DMS 273 (cell line): ENCODE measurements at regions not wholly inside any gene's neighbourhood (a gene's known extent, or its start where the extent isn't known, plus 50 kb on each side); places are given as distances from the start of the nearest gene placed in this dataset.
"Not testable (repeated sequence)": the region's sequence is repeated elsewhere in the genome, so short reads cannot be mapped to it uniquely, and the experiment has no call there.

Experiments
- DNase-seq: peaks from one replicate; lab custom pipeline; 2025; ENCODE audit not compliant: unreplicated experiment; lab: John Stamatoyannopoulos, UW

GRCh38 chr15:88994286-88994685 lies 81.1 kb upstream of the MFGE8 start:
- no peak for DNase-seq

DNA sequence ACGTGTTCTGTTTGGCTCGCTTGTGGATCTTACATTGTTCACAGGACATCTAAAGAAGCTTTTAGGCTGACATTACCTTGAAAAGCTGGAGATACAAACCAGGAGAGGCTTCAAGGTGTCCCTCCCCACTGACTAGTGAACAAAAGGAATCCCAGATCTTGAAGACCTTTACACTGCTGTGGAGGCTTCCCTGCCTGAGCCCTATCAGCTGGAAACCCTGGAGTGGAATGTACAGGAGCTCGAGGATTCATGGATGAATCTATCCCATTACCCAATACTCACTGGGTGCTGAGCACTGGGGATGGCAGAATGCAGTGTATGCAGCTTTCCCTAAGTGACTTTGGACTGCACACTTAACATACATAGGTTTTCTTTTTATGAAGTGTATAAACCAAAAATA lies 82.3 kb upstream of the MFGE8 start:
- no peak for DNase-seq

DNA sequence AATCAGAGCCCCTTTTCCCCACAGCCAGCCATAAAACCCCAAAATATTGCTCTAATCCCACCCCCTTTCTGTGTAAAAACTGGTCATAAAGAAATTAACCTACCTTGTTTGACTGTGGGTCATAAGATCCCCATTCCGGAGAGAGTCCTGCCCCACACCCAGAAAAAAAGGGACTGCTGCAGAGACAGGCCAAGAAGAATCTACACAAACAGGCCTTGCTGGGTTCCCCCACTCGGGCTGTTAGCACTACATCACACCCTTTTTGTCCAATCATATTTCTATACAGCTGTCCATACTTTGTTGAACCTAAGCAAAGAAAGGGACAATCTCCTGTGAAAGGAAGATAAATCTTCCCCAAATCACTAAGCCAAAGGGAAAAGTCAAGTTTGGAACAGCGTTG lies 84.4 kb upstream of the MFGE8 start:
- no peak for DNase-seq

DNA sequence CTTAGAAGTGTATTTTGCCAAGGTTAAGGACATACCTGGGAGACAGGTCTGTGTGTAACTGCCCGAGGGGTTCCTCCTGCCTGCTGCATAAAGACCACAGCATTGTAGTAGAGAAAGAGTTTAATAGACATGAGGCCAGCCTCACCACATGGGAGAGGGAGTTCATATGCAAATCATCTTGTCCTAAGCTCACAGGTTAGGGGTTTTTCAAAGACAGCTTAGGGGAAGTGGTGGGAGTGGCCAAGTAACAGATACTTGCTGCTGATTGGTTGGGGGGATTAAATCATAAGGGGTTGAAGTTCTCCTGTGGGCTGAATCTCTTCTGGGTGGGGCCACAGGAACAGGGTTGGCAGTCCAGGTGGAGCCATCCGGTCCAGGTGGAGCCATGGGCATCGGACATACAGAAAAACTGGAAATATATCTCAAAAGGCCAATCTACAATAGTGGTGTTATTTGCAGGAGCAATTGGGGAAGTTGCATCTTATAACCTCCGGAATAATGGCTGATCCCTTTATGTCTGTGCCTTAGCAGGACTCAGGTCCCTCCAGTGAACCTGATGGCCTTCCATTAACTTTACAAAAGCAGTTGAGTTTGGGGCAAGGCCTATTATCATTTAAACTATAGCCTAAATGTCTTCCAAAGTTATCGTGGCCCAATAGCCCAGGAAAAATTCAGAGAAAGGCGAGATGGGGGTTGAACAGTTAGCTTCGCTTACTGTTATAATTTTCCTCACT lies 86.0 kb upstream of the MFGE8 start:
- no peak for DNase-seq

DNA sequence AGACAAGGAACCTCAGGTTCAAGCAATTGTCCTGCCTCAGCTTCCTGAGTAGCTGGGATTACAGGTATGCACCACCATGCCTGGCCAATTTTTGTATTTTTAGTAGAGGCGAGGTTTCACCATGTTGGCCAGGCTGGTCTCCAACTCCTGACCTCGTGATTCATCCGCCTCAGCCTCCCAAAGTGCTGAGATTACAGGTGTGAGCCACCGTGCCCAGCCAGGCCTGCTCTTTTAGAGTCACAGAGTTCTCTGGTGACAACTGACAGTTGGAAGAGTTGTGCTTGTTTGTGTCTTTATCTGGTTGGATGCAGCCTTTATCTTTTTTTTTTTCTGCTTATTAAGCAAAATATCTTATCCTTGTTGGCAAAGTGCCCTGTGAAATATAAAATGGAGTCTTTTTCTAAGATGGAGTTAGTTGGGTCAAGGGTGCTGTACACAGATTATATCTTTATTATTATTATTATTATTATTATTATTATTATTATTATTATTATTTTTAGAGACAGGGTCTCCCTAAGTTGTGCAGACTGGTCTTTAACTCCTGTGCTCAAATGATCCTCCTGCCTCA lies 86.5 kb upstream of the ABHD2 start:
- DNase-seq = not testable (repeated sequence)

DNA sequence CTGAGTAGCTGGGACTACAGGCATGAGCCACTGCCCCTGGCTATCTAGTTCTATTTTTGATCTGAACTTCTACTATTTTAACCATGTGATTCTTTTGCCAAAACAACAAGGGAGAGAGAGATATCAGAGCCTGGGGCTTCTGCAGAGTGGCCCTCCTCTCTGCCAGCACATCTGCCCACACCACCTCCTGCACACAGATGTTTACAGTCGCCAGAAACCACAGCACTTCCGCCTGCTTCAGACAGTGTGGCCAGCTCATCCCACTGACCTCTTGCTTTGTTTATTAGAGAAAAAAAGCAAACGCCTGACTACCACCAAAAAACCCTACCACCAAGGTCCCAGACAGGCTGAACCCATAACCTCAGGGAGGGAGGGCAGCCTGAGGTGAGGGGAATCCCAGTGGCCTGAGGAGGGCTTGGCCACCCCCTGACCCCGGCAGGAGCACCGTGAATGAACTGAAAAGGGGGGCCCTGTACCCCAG lies 85.9 kb upstream of the ABHD2 start:
- no peak for DNase-seq

DNA sequence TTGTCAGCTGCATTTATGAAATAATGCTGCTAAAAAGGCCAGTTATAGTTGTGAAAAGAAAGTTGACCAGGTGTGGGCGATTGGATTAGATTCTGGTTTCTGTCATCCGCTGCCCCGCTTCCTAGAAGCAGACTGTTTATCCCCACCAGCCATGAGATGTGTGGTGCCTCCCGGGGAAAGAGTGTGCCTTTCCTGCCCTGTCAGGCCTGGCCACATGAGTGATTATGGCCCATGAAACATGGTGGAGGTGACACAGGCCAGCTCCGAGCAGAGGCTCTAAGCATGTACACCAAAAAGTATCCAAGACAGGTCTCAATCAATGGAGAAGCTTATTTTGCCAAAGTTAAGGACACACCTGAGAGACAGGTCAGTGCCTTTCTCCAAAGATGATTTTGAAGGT lies 85.4 kb upstream of the ABHD2 start:
- no peak for DNase-seq

DNA sequence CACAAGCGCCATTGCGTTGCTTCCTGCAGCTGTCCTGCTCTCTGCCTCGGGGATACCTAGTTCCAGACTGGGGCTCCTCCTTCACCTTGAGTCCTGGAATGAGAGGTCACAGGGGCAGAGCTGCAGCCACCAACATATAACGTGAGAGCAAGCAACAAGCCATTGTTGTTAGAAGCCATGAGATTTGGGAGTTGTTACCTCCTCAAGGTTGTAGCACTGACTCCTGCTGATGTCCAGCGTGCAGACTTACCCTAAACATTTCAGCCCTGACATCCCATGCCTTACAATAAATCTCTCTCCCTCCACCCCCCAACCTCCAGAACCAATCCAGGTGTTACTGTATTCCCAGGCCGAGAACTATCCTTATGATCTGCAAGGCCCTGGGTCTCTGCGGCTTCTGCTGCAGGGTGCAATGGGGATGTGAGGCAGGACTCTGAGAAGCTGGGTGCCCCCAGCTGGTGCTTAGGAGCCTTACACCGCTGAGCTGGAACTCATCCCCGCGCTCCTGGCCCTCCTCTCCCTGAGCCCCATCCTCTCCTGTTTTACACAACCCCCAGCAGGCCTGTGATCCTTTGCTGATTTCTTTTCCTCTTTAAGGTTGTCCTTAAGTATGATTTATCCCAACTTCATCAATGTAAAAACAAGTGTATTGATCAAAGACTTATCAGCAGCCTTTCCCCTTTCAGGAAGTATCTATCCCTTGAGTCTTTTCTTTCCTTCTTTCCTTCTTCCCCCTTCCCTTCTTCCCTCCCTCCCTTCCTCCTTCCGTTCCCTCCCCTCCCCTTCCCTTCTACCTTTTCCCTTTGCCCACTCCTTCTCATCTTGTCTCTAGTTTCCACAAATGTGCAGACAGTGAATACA lies 84.2 kb upstream of the ABHD2 start:
- peak; percentile 16 for DNase-seq

- no peak for DNase-seq
These were observed 83.6 kb upstream of the ABHD2 start for GRCh38 chr15:89004726-89005030.

DNA sequence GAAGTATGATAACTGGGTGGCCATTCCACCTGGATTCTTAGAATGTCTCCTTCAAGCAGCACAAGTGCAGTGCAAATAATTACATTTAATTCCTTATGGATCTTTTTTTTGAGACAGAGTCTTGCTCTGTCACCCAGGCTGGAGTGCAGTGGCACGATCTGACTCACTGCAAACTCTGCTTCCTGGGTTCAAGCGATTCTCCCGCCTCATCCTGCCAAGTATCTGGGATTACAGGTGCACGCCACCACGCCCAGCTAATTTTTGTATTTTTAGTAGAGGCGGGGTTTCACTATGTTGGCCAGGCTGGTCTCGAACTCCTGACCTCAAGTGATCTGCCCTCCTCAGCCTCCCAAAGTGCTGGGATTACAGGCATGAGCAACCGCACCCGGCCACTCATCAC lies 80.7 kb upstream of the ABHD2 start:
- DNase-seq = not testable (repeated sequence)

GRCh38 chr15:89007989-89008388 lies 80.3 kb upstream of the ABHD2 start:
- DNase-seq = no peak

DNA sequence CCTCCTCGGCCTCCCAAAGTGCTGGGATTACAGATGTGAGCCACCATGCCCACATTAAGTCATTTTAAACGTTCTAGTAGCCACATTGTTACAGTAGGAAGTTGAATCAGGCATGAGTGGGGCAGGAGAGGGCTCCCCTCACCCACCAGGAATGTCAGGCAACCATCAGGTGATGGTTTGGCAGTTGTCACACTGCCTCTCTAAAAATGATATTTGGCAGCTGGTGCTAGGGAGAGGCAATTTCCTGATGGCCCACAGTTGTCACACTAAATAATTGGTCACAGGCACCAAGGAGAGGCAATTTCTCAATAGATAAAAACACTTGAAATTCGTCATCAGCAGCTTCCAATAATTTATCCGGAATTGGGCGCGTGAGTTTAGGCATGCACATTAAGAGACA lies 79.2 kb upstream of the ABHD2 start:
- no peak for DNase-seq

DNA sequence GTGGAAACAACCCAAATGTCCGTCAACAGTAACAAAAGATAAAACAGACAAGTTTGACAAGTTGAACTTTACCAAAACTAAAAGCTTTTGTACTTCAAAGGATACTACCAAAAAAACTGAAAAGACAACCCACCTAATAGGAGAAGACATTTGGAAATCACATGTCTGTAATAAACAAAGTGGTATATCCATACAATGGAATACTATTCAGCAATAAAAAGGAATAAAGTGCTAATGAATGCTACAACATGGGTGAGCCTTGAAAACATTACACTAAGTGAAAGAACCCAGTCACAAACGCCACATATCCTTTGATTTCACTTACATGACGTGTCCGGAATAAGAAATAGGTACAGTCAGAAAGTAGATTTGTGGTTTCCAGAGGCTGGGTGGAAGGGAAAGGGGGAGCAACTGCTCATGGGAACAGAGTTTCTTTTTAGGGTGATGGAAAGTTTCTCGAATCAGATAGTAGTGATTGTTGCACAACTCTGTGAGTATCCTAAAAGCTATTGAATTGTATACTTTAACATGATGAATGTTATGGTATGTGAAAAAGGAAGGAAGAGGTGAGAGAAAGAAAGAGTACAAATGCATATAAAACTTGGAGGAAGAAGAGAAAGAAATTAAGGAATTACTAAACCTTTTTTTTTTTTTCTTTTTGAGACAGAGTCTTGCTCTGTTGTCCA lies 72.7 kb upstream of the ABHD2 start:
- DNase-seq = no peak

DNA sequence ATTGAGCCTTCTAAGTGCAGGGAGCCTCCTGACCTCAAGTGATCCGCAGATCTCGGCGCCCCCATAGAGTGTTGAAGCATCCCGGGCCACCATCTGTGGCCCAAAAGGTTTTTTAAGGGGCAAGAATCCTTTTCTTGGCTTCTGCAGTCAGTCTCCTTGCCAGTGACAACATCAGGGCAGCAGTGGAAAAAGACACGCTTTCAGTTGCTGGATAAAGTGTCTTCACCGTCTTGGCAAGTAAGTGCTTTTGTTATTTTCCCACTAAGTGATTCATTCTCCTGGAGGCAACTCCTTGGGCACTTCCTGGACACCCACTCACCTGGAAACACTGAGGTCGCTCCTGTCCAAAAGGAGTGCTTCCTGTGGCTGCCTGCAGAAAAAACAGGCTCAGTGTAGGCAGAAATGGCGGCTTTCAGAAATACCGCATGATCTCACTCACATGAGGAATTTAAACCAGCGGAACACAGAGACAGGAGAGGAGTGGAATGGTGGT lies 71.7 kb upstream of the ABHD2 start:
- DNase-seq = no peak

GRCh38 chr15:89017370-89018066 lies 70.7 kb upstream of the ABHD2 start:
- DNase-seq = peak; percentile 87

GRCh38 chr15:89018207-89018606 lies 70.0 kb upstream of the ABHD2 start:
- DNase-seq = no peak

DNA sequence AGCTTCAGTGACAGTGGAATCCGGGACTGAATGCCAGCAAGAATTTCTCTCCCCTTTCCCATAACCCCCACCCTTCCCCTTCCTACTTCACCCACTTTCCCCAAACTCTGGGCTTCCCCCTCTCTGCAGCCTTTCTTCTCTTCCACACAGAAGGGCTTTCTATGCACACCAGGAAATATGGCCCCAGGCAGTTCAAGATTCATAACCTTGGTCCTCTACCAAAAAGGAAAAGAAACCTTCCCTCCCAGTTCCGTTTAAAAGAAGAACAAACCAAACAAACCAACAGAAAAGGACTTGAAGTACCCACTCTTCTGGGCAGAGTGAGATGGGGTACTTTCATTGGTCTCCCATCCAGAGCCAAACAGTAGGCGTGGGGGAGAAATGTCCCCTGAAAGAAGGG lies 68.8 kb upstream of the ABHD2 start:
- no peak for DNase-seq

- no peak for DNase-seq
These were observed 67.0 kb upstream of the ABHD2 start for GRCh38 chr15:89021224-89021623.

DNA sequence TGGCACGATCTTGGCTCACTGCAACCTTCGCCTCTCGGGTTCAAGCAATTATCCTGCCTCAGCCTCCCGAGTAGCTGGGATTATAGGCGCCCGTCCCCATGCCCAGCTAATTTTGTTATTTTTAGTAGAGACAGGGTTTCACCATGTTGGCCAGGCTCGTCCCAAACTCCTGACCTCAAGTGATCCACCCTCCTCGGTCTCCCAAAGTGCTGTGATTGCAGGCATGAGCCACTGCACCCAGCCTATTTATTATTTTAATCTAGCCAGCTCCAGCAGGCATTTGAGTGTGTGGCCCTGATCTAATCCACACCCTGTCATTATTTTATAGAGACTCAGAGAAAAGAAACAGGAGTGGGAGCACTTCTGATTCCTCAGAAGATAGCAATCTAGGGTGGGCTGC lies 66.4 kb upstream of the ABHD2 start:
- DNase-seq = not testable (repeated sequence)

DNA sequence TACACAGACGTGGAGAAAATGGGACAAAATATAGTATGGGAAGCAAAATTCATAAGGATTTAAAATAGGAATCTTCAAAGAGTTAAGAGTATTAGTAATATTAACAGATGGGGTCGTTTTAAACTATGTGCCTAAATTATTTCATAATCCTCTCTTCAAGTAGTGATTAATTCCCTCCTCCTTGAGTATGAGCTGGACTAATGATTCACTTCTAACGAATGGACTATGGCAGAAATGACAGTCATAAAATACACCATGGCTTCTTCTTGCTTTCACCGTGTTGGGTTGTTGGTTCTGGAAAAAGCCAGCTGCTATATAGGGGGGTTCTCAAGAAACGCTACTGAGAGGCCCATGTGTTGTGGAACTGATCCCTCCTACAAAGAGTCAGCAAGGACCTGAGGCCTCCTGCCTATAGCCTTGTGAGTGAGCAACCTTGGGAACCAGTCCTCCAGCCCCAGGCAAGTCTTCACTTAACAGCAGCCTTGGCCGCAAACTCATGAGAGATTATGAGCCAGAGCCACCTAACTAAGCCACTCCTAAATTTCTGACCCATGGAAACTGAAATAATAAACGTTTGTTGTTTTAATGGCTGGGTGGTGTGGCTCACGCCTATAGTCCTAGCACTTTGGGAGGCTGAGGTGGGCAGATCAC lies 64.8 kb upstream of the ABHD2 start:
- no peak for DNase-seq
